Putamen (tissue), 1 donor: ENCODE measurements at regions not wholly inside any gene's neighbourhood (a gene's known extent, or its start where the extent isn't known, plus 50 kb on each side); places are given as distances from the start of the nearest gene placed in this dataset.
"Not testable (repeated sequence)": the region's sequence is repeated elsewhere in the genome, so short reads cannot be mapped to it uniquely, and the experiment has no call there.

Experiments
- DNase-seq: peaks from one replicate; pipeline ENCODE4 v3.0.0-alpha.2; 2016; ENCODE audit warnings: low spot score

GRCh38 chr7:131797841-131798240 lies 241.4 kb upstream of the PODXL start:
- DNase-seq = no peak

GRCh38 chr7:131795400-131795799 lies 239.0 kb upstream of the PODXL start:
- DNase-seq = no peak

GRCh38 chr7:131792311-131792710 lies 235.9 kb upstream of the PODXL start:
- no peak for DNase-seq

- DNase-seq = no peak
Observed at GRCh38 chr7:131787101-131787500, 230.7 kb upstream of the PODXL start.

- DNase-seq = no peak
Observed at GRCh38 chr7:131786204-131786603, 229.8 kb upstream of the PODXL start.

- DNase-seq = no peak
Observed at GRCh38 chr7:131778601-131779000, 222.2 kb upstream of the PODXL start.

GRCh38 chr7:131774419-131775220 lies 218.2 kb upstream of the PODXL start:
- no peak for DNase-seq

GRCh38 chr7:131773413-131773812 lies 217.0 kb upstream of the PODXL start:
- DNase-seq = no peak

GRCh38 chr7:131769241-131769640 lies 212.8 kb upstream of the PODXL start:
- DNase-seq = no peak

- no peak for DNase-seq
Observed at GRCh38 chr7:131767591-131767990, 211.2 kb upstream of the PODXL start.

- no peak for DNase-seq
Observed at GRCh38 chr7:131765575-131765974, 209.1 kb upstream of the PODXL start.

- DNase-seq = no peak
Observed at GRCh38 chr7:131764143-131764775, 207.8 kb upstream of the PODXL start.

GRCh38 chr7:131762753-131763152 lies 206.3 kb upstream of the PODXL start:
- DNase-seq = no peak

- not testable (repeated sequence) for DNase-seq
Observed at GRCh38 chr7:131755801-131756200, 199.4 kb upstream of the PODXL start.

- no peak for DNase-seq
Observed at GRCh38 chr7:131753620-131754222, 197.3 kb upstream of the PODXL start.

- no peak for DNase-seq
Observed at GRCh38 chr7:131747658-131748232, 191.3 kb upstream of the PODXL start.

- no peak for DNase-seq
Observed at GRCh38 chr7:131745390-131746248, 189.2 kb upstream of the PODXL start.

- DNase-seq = no peak
Observed at GRCh38 chr7:131741446-131741845, 185.0 kb upstream of the PODXL start.

- DNase-seq = no peak
Observed at GRCh38 chr7:131737746-131738465, 181.5 kb upstream of the PODXL start.

- no peak for DNase-seq
Observed at GRCh38 chr7:131735101-131735500, 178.7 kb upstream of the PODXL start.

- no peak for DNase-seq
Observed at GRCh38 chr7:131733604-131734003, 177.2 kb upstream of the PODXL start.
